ENCODE measurements at regions not wholly inside any gene's neighbourhood (a gene's known extent, or its start where the extent isn't known, plus 50 kb on each side); places are given as distances from the start of the nearest gene placed in this dataset.

- Histone ChIP-seq H3K27me3 (no peaks in the 10 kb centered on the region), H3K36me3 (no peaks in the 10 kb centered on the region), H3K9me3 (peaks cover 0 to 24% of the 10 kb centered on the region in 2 donors), H3K4me3 (no peak overlapping the region), H3K27ac (no peak overlapping the region), H3K4me1 (no peaks in the 10 kb centered on the region)
- intact Hi-C loops (cut with DNase I), result no loop called here
- DNase-seq, result no peak
- TF ChIP-seq CTCF (IDR thresholded peaks at IDR 0.05), result no peak
- no peak for ATAC-seq
These were observed 309.6 kb downstream of the METTL15 start for GRCh38 chr11:28417601-28418323.

GRCh38 chr11:28412029-28412428 lies 303.8 kb downstream of the METTL15 start:
- H3K27me3 ChIP-seq, result no peaks in the 10 kb centered on the region
- TF ChIP-seq CTCF (IDR thresholded peaks at IDR 0.05), result no peak
- no peak overlapping the region for H3K4me3 ChIP-seq
- ATAC-seq (no peak), DNase-seq (no peak)
- H3K36me3 ChIP-seq, result no peaks in the 10 kb centered on the region
- H3K27ac ChIP-seq, result no peak overlapping the region
- no peaks in the 10 kb centered on the region for H3K4me1 ChIP-seq
- intact Hi-C loops (cut with DNase I), result no loop called here
- peaks cover 0 to 4% of the 10 kb centered on the region in 2 donors for H3K9me3 ChIP-seq

- no peak overlapping the region for H3K27ac ChIP-seq
- H3K4me1 ChIP-seq, result no peaks in the 10 kb centered on the region
- intact Hi-C loops (cut with DNase I), result no loop called here
- no peak overlapping the region for H3K4me3 ChIP-seq
- ATAC-seq (no peak), DNase-seq (no peak)
- no peaks in the 10 kb centered on the region for H3K36me3 ChIP-seq
- no peaks in the 10 kb centered on the region for H3K27me3 ChIP-seq
- no peak for TF ChIP-seq CTCF (IDR thresholded peaks at IDR 0.05)
- peaks cover 0 to 2% of the 10 kb centered on the region in 2 donors for H3K9me3 ChIP-seq
These were observed 293.3 kb downstream of the METTL15 start for GRCh38 chr11:28401446-28401845.

GRCh38 chr11:28400331-28401100 lies 292.3 kb downstream of the METTL15 start:
- Histone ChIP-seq H3K36me3 (no peaks in the 10 kb centered on the region), H3K4me1 (no peaks in the 10 kb centered on the region), H3K27ac (no peak overlapping the region), H3K4me3 (no peak overlapping the region), H3K27me3 (no peaks in the 10 kb centered on the region), H3K9me3 (peaks cover 0 to 4% of the 10 kb centered on the region in 2 donors)
- intact Hi-C loops (cut with DNase I), result no loop called here
- DNase-seq (no peak), ATAC-seq (no peak)
- no peak for TF ChIP-seq CTCF (IDR thresholded peaks at IDR 0.05)

GRCh38 chr11:28393348-28393747 lies 285.2 kb downstream of the METTL15 start:
- no peak for ATAC-seq
- TF ChIP-seq CTCF (IDR thresholded peaks at IDR 0.05), result no peak
- no peak for DNase-seq
- no peak overlapping the region for H3K4me3 ChIP-seq
- intact Hi-C loops (cut with DNase I), result no loop called here
- no peaks in the 10 kb centered on the region for H3K4me1 ChIP-seq
- no peaks in the 10 kb centered on the region for H3K36me3 ChIP-seq
- no peaks in the 10 kb centered on the region for H3K27me3 ChIP-seq
- peaks cover 0 to 15% of the 10 kb centered on the region in 2 donors for H3K9me3 ChIP-seq
- H3K27ac ChIP-seq, result no peak overlapping the region

Data from left lung (tissue), 4 donors.